Liver (tissue), 8 donors: ENCODE measurements at regions not wholly inside any gene's neighbourhood (a gene's known extent, or its start where the extent isn't known, plus 50 kb on each side); places are given as distances from the start of the nearest gene placed in this dataset.

ENCODE experiments used
- DNase-seq: peaks from one replicate; pipeline ENCODE4 v3.0.0-alpha.2; 2017; ENCODE audit warnings: low spot score
- H3K27ac ChIP-seq, 2 donors: one replicate each; pipeline ENCODE4 v1.7.0; 2013; ENCODE audit warnings: inconsistent platforms in 2 of 2, low read length in 2 of 2, control low read depth in 1 of 2, low read depth in 1 of 2, mild to moderate bottlenecking in 1 of 2
- H3K27me3 ChIP-seq, 4 donors: one replicate each; pipeline versions ENCODE4 v1.6.1 to v1.7.0; 2013; ENCODE audit warnings: low read length in 3 of 4, inconsistent platforms in 1 of 4, mild to moderate bottlenecking in 1 of 4, moderate library complexity in 1 of 4; ENCODE audit not compliant: control insufficient read depth in 4 of 4, insufficient read depth in 4 of 4
- H3K36me3 ChIP-seq, 4 donors: one replicate each; pipeline versions ENCODE4 v1.6.1 to v1.7.0; 2013; ENCODE audit warnings: low read length in 3 of 4, mild to moderate bottlenecking in 3 of 4, low read depth in 1 of 4, moderate library complexity in 1 of 4; ENCODE audit not compliant: control insufficient read depth in 4 of 4, insufficient read depth in 3 of 4
- H3K4me1 ChIP-seq, 4 donors: one replicate each; pipeline versions ENCODE4 v1.6.1 to v1.7.0; 2013; ENCODE audit warnings: low read length in 3 of 4, mild to moderate bottlenecking in 3 of 4, moderate library complexity in 1 of 4; ENCODE audit not compliant: control insufficient read depth in 4 of 4, insufficient read depth in 4 of 4
- H3K4me3 ChIP-seq, 3 donors: one replicate each; pipeline versions ENCODE4 v1.6.1 to v1.7.0; 2013; ENCODE audit warnings: low read length in 3 of 3, control low read depth in 1 of 3, low read depth in 1 of 3, mild to moderate bottlenecking in 1 of 3
- H3K9ac ChIP-seq, 2 donors: one replicate each; pipeline ENCODE4 v1.7.0; 2013; ENCODE audit warnings: low read length in 2 of 2, mild to moderate bottlenecking in 2 of 2, moderate library complexity in 2 of 2, control low read depth in 1 of 2, low read depth in 1 of 2
- H3K9me3 ChIP-seq, 4 donors: one replicate each; pipeline versions ENCODE4 v1.6.1 to v1.7.0; 2013; ENCODE audit warnings: low read length in 3 of 4; ENCODE audit not compliant: control insufficient read depth in 4 of 4
- EGR1 ChIP-seq, 2 donors: IDR thresholded peaks; 2 replicates each; pipeline ENCODE4 v1.6.1; 2016 to 2018; ENCODE audit warnings: antibody characterized with exemption in 2 of 2, low read depth in 2 of 2
- FOXA1 ChIP-seq: IDR thresholded peaks from 2 replicates; pipeline ENCODE4 v1.6.1; 2016; ENCODE audit warnings: antibody characterized with exemption
- FOXA2 ChIP-seq: IDR thresholded peaks from 2 replicates; pipeline ENCODE4 v1.6.1; 2016; ENCODE audit warnings: antibody characterized with exemption
- GABPA ChIP-seq, 2 donors: IDR thresholded peaks in 1 of 2; conservative IDR thresholded peaks in 1 of 2; 2 replicates each; pipeline ENCODE4 v1.6.1; 2016; ENCODE audit warnings: antibody characterized with exemption in 2 of 2, mild to moderate bottlenecking in 1 of 2, moderate library complexity in 1 of 2
- JUND ChIP-seq, 2 donors: IDR thresholded peaks; 2 replicates each; pipeline ENCODE4 v1.6.1; 2016; ENCODE audit warnings: antibody characterized with exemption in 2 of 2
- MAX ChIP-seq: IDR thresholded peaks from 2 replicates; pipeline ENCODE4 v1.6.1; 2016; ENCODE audit warnings: antibody characterized with exemption
- SP1 ChIP-seq: IDR thresholded peaks from 2 replicates; pipeline ENCODE4 v1.6.1; 2018; ENCODE audit warnings: antibody characterized with exemption, mild to moderate bottlenecking
- TAF1 ChIP-seq: conservative IDR thresholded peaks from 2 replicates; pipeline ENCODE4 v1.6.1; 2016; ENCODE audit warnings: antibody characterized with exemption, mild to moderate bottlenecking
- YY1 ChIP-seq: IDR thresholded peaks from 2 replicates; pipeline ENCODE4 v1.6.1; 2016; ENCODE audit warnings: antibody characterized with exemption, mild to moderate bottlenecking
- WGBS: extraction: QIAGEN DNeasy Blood & Tissue Kit; methylation state at CpG from one replicate; pipeline ENCODE4 v1.1.7; 2013; 5-methylcytosine and 5-hydroxymethylcytosine counted together
- TF ChIP-seq, protein P1 (sequence below): IDR thresholded peaks from 2 replicates; pipeline ENCODE4 v1.6.1; 2016; ENCODE audit warnings: antibody characterized with exemption, mild to moderate bottlenecking
- TF ChIP-seq, protein P2 (sequence below): IDR thresholded peaks from 2 replicates; pipeline ENCODE4 v1.6.1; 2016; ENCODE audit warnings: antibody characterized with exemption
- TF ChIP-seq, protein P3 (sequence below): fragments of 150-350 bp; IDR thresholded peaks from 2 replicates; pipeline ENCODE4 v1.5.1; 2017; ENCODE audit warnings: improper control_type of control experiment, low read depth, low read length; ENCODE audit not compliant: missing input control
- TF ChIP-seq, protein P4 (sequence below): IDR thresholded peaks from 2 replicates; pipeline ENCODE4 v1.6.1; 2016; ENCODE audit warnings: antibody characterized with exemption
- donor health status: healthy.
- donor health status: healthy.
- donor health status: healthy.
- donor health status: healthy.
- donor health status: healthy.

DNA sequence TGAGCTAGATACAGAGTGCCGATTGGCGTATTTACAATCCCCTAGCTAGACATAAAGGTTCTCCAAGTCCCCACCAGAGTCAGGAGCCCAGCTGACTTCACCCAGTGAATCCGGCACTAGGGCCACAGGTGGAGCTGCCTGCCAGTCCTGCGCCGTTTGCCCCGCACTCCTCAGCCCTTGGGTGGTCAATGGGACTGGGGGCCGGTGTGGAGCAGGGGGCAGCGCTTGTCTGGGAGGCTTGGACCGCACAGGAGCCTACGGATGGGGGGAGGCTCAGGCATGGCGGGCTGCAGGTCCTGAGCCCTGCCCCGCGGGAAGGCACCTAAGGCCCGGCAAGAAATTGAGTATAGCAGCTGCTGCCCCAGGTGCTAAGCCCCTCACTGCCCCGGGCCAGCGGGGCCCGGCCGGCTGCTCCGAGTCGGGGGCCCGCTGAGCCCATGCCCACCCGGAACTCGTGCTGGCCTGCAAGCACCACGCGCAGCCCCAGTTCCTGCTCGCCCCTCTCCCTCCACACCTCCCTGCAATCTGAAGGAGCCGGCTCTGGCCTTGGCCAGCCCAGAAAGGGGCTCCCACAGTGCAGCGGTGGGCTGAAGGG, 1113.8 kb upstream of the LRRTM3 start:
- H3K4me1 ChIP-seq = no peaks in the 10 kb centered on the region
- WGBS = 96% methylated on average over 28 of the region's 28 CpGs
- no peaks in the 10 kb centered on the region for H3K27me3 ChIP-seq
- H3K4me3 ChIP-seq = no peak overlapping the region
- no peaks in the 10 kb centered on the region for H3K36me3 ChIP-seq
- no peak for DNase-seq
- no peak overlapping the region for H3K27ac ChIP-seq
- peaks cover 0 to 1% (median 0%) of the 10 kb centered on the region in 4 donors for H3K9me3 ChIP-seq
- no peak overlapping the region for H3K9ac ChIP-seq
- no peak for TF ChIP-seq MAX
- TF ChIP-seq, protein P1, sequence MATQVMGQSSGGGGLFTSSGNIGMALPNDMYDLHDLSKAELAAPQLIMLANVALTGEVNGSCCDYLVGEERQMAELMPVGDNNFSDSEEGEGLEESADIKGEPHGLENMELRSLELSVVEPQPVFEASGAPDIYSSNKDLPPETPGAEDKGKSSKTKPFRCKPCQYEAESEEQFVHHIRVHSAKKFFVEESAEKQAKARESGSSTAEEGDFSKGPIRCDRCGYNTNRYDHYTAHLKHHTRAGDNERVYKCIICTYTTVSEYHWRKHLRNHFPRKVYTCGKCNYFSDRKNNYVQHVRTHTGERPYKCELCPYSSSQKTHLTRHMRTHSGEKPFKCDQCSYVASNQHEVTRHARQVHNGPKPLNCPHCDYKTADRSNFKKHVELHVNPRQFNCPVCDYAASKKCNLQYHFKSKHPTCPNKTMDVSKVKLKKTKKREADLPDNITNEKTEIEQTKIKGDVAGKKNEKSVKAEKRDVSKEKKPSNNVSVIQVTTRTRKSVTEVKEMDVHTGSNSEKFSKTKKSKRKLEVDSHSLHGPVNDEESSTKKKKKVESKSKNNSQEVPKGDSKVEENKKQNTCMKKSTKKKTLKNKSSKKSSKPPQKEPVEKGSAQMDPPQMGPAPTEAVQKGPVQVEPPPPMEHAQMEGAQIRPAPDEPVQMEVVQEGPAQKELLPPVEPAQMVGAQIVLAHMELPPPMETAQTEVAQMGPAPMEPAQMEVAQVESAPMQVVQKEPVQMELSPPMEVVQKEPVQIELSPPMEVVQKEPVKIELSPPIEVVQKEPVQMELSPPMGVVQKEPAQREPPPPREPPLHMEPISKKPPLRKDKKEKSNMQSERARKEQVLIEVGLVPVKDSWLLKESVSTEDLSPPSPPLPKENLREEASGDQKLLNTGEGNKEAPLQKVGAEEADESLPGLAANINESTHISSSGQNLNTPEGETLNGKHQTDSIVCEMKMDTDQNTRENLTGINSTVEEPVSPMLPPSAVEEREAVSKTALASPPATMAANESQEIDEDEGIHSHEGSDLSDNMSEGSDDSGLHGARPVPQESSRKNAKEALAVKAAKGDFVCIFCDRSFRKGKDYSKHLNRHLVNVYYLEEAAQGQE = no peak
- TF ChIP-seq, protein P2, sequence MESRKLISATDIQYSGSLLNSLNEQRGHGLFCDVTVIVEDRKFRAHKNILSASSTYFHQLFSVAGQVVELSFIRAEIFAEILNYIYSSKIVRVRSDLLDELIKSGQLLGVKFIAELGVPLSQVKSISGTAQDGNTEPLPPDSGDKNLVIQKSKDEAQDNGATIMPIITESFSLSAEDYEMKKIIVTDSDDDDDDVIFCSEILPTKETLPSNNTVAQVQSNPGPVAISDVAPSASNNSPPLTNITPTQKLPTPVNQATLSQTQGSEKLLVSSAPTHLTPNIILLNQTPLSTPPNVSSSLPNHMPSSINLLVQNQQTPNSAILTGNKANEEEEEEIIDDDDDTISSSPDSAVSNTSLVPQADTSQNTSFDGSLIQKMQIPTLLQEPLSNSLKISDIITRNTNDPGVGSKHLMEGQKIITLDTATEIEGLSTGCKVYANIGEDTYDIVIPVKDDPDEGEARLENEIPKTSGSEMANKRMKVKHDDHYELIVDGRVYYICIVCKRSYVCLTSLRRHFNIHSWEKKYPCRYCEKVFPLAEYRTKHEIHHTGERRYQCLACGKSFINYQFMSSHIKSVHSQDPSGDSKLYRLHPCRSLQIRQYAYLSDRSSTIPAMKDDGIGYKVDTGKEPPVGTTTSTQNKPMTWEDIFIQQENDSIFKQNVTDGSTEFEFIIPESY = no peak
- TF ChIP-seq GABPA (IDR thresholded peaks at IDR 0.05 in 1 of 2, conservative IDR thresholded peaks at IDR 0.05 in 1 of 2) = no peak
- TF ChIP-seq, protein P3, sequence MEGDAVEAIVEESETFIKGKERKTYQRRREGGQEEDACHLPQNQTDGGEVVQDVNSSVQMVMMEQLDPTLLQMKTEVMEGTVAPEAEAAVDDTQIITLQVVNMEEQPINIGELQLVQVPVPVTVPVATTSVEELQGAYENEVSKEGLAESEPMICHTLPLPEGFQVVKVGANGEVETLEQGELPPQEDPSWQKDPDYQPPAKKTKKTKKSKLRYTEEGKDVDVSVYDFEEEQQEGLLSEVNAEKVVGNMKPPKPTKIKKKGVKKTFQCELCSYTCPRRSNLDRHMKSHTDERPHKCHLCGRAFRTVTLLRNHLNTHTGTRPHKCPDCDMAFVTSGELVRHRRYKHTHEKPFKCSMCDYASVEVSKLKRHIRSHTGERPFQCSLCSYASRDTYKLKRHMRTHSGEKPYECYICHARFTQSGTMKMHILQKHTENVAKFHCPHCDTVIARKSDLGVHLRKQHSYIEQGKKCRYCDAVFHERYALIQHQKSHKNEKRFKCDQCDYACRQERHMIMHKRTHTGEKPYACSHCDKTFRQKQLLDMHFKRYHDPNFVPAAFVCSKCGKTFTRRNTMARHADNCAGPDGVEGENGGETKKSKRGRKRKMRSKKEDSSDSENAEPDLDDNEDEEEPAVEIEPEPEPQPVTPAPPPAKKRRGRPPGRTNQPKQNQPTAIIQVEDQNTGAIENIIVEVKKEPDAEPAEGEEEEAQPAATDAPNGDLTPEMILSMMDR = no peak

DNA sequence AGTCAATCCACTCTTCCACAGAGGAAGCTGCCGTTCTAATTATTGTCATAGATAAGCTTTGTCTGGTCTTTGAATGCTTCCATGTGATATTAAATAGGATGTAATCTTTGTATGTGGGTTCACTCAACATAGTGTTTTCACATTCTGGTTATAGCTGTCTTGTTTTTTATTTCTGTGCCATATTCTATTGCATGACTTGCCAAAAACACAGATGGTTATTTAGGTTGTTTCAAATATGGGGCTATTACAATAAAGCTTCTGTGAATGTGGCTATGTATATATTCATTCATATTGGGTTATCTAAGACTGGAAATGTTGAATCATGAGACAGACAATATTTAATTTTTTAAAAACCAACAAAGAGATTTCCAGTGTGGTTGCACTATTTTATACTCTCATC, 1109.3 kb upstream of the LRRTM3 start:
- no peak for DNase-seq
- H3K27me3 ChIP-seq = no peaks in the 10 kb centered on the region
- no peaks in the 10 kb centered on the region for H3K36me3 ChIP-seq
- H3K4me3 ChIP-seq = no peak overlapping the region
- TF ChIP-seq SP1 = no peak
- TF ChIP-seq MAX = no peak
- TF ChIP-seq JUND (IDR thresholded peaks at IDR 0.05) = no peak
- TF ChIP-seq, protein P2 = no peak
- no peak for TF ChIP-seq FOXA2
- TF ChIP-seq, protein P4, sequence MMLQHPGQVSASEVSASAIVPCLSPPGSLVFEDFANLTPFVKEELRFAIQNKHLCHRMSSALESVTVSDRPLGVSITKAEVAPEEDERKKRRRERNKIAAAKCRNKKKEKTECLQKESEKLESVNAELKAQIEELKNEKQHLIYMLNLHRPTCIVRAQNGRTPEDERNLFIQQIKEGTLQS = no peak
- no peak for TF ChIP-seq YY1
- TF ChIP-seq FOXA1 = no peak
- no peak for TF ChIP-seq EGR1 (IDR thresholded peaks at IDR 0.05; ENCODE audit: low read depth in 2 of 2)
- no peak for TF ChIP-seq TAF1
- H3K27ac ChIP-seq = no peak overlapping the region
- WGBS = 78% methylated on average over 1 of the region's 1 CpG
- H3K9me3 ChIP-seq = peaks cover 0 to 1% (median 0%) of the 10 kb centered on the region in 4 donors
- H3K4me1 ChIP-seq = no peaks in the 10 kb centered on the region
- no peak overlapping the region for H3K9ac ChIP-seq
